ENCODE measurements at regions not wholly inside any gene's neighbourhood (a gene's known extent, or its start where the extent isn't known, plus 50 kb on each side); places are given as distances from the start of the nearest gene placed in this dataset.
A peak's percentile ranks its signal among the peaks of the same experiment; 100 is the strongest.

GRCh38 chr2:122451040-122451439 is 695.6 kb downstream of the TSN start:
- H3K4me3 Mint-ChIP-seq (ENCODE audit: unreplicated experiment): no peak overlapping the region
- H3K27me3 Mint-ChIP-seq (ENCODE audit: unreplicated experiment): no peaks in the 10 kb centered on the region
- H3K36me3 Mint-ChIP-seq (ENCODE audit: unreplicated experiment): no peaks in the 10 kb centered on the region
- H3K9me3 Mint-ChIP-seq (ENCODE audit: unreplicated experiment): peaks cover 15% of the 10 kb centered on the region
- no peaks in the 10 kb centered on the region for H3K4me1 Mint-ChIP-seq (ENCODE audit: unreplicated experiment)
- H3K27ac Mint-ChIP-seq (ENCODE audit: unreplicated experiment): no peak overlapping the region
- DNase-seq (ENCODE audit: extremely low spot score, unreplicated experiment): no peak
- TF ChIP-seq, protein P1, sequence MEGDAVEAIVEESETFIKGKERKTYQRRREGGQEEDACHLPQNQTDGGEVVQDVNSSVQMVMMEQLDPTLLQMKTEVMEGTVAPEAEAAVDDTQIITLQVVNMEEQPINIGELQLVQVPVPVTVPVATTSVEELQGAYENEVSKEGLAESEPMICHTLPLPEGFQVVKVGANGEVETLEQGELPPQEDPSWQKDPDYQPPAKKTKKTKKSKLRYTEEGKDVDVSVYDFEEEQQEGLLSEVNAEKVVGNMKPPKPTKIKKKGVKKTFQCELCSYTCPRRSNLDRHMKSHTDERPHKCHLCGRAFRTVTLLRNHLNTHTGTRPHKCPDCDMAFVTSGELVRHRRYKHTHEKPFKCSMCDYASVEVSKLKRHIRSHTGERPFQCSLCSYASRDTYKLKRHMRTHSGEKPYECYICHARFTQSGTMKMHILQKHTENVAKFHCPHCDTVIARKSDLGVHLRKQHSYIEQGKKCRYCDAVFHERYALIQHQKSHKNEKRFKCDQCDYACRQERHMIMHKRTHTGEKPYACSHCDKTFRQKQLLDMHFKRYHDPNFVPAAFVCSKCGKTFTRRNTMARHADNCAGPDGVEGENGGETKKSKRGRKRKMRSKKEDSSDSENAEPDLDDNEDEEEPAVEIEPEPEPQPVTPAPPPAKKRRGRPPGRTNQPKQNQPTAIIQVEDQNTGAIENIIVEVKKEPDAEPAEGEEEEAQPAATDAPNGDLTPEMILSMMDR (IDR thresholded peaks at IDR 0.05): peak; percentile 34

DNA sequence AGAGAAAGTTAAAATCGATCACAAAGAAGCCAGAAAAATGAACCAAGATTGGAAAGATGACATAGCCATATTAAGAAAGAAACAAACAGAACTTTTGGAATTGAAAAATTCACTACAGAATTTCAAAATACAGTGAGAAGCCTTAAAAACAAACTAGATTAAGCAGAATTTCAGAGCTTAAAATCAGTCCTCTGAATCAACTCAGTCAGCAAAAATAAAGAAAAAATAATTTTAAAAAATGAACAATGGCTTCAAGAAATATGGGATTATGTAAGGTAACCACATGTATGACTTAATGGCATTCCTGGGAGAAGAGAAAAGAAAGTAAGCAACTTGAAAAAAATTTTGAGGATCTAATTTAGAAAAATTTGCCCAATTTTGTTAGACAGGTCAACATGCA is 696.2 kb downstream of the TSN start:
- Mint-ChIP-seq H3K4me3 (ENCODE audit: unreplicated experiment) (no peak overlapping the region), H3K36me3 (ENCODE audit: unreplicated experiment) (no peaks in the 10 kb centered on the region), H3K4me1 (ENCODE audit: unreplicated experiment) (no peaks in the 10 kb centered on the region), H3K27ac (ENCODE audit: unreplicated experiment) (no peak overlapping the region), H3K27me3 (ENCODE audit: unreplicated experiment) (no peaks in the 10 kb centered on the region), H3K9me3 (ENCODE audit: unreplicated experiment) (peaks cover 16% of the 10 kb centered on the region)
- TF ChIP-seq, protein P1 (IDR thresholded peaks at IDR 0.05): no peak
- DNase-seq (ENCODE audit: extremely low spot score, unreplicated experiment): no peak

GRCh38 chr2:122469147-122469546 is 713.7 kb downstream of the TSN start:
- no peaks in the 10 kb centered on the region for H3K4me1 Mint-ChIP-seq (ENCODE audit: unreplicated experiment)
- no peaks in the 10 kb centered on the region for H3K9me3 Mint-ChIP-seq (ENCODE audit: unreplicated experiment)
- no peaks in the 10 kb centered on the region for H3K27me3 Mint-ChIP-seq (ENCODE audit: unreplicated experiment)
- no peak overlapping the region for H3K27ac Mint-ChIP-seq (ENCODE audit: unreplicated experiment)
- no peak overlapping the region for H3K4me3 Mint-ChIP-seq (ENCODE audit: unreplicated experiment)
- no peak for DNase-seq (ENCODE audit: extremely low spot score, unreplicated experiment)
- TF ChIP-seq, protein P1 (IDR thresholded peaks at IDR 0.05): no peak
- H3K36me3 Mint-ChIP-seq (ENCODE audit: unreplicated experiment): no peaks in the 10 kb centered on the region

DNA sequence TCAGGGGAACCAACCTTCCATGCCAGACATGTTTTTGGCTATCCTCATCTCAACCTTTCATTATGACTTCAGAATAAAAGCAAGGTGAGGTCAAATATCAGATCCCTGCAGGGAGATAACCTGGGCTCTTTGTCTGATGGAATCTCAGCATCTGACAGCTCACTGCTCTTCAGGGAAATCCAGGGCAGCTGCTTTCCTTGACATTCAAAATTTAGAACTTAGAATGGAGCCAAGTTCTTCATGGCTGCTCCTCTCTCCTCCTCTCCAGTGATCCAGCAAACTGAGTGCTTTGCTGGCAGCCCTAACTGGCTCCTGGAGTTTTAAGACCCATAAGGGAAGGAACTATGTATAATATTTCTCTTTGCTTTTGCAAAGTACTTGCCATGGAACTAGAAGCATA is 716.3 kb downstream of the TSN start:
- TF ChIP-seq, protein P1 (IDR thresholded peaks at IDR 0.05): no peak
- Mint-ChIP-seq H3K27me3 (ENCODE audit: unreplicated experiment) (no peaks in the 10 kb centered on the region), H3K36me3 (ENCODE audit: unreplicated experiment) (no peaks in the 10 kb centered on the region), H3K9me3 (ENCODE audit: unreplicated experiment) (no peaks in the 10 kb centered on the region), H3K27ac (ENCODE audit: unreplicated experiment) (no peak overlapping the region), H3K4me3 (ENCODE audit: unreplicated experiment) (no peak overlapping the region), H3K4me1 (ENCODE audit: unreplicated experiment) (no peaks in the 10 kb centered on the region)
- DNase-seq (ENCODE audit: extremely low spot score, unreplicated experiment): no peak

DNA sequence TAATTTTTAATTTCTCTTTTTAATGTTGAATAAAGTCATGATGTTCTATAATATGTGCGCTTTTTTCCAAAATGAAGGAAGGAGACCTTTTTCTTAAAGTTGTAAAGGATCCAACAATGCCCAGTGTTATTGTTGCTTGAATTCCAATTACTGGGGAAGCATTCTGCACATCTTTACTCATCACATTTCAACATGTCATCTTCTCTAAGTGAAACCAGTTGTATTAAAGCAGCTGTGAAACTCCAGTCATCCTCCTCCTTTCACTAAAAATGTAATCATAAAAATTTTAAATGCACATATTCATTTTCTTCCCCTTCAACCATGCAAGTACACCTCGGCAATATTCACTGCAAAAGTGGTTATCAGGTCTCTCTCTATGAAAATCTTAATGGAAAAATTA is 722.7 kb downstream of the TSN start:
- Mint-ChIP-seq H3K36me3 (ENCODE audit: unreplicated experiment) (no peaks in the 10 kb centered on the region), H3K4me1 (ENCODE audit: unreplicated experiment) (no peaks in the 10 kb centered on the region), H3K27me3 (ENCODE audit: unreplicated experiment) (no peaks in the 10 kb centered on the region), H3K4me3 (ENCODE audit: unreplicated experiment) (no peak overlapping the region), H3K27ac (ENCODE audit: unreplicated experiment) (no peak overlapping the region), H3K9me3 (ENCODE audit: unreplicated experiment) (no peaks in the 10 kb centered on the region)
- DNase-seq (ENCODE audit: extremely low spot score, unreplicated experiment): no peak
- TF ChIP-seq, protein P1 (IDR thresholded peaks at IDR 0.05): no peak

Measured in osteocyte (in vitro differentiated cells).